Fibroblast of lung (primary cell): ENCODE measurements at regions not wholly inside any gene's neighbourhood (a gene's known extent, or its start where the extent isn't known, plus 50 kb on each side); places are given as distances from the start of the nearest gene placed in this dataset.

Experiments
- EZH2 ChIP-seq: IDR thresholded peaks from 2 replicates; pipeline ENCODE4 v1.5.1; 2012; ENCODE audit warnings: low read length, control low read depth, mild to moderate bottlenecking; ENCODE audit errors: missing control alignments
- TF ChIP-seq, protein P1 (sequence below), 2 donors: IDR thresholded peaks in 1 of 2; conservative IDR thresholded peaks in 1 of 2; 1 replicate in 1 of 2; 2 replicates in 1 of 2; pipeline ENCODE4 v1.5.1; 2011 to 2012; ENCODE audit warnings: low read length in 2 of 2, control low read depth in 1 of 2, inconsistent platforms in 1 of 2, low read depth in 1 of 2, mild to moderate bottlenecking in 1 of 2

DNA sequence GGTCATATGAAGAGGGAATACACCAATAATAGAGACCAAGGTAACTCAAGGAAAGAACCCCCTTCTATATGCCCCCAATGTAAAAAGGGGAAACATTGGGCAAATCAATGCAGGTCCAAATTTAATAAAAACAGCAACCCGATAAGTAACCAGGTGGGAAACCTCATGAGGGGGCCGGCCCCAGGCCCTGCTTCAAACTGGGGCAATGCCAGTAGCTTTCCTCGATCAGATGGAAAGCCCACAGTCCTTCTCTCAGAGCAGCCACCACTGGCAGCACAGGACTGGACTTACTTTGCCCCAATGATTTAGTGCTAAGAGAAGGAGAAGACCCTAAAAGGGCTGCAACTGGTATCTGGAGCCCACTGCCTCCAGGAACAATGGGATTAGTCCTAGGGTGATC, 65.6 kb upstream of the ASCC3 start:
- TF ChIP-seq, protein P1, sequence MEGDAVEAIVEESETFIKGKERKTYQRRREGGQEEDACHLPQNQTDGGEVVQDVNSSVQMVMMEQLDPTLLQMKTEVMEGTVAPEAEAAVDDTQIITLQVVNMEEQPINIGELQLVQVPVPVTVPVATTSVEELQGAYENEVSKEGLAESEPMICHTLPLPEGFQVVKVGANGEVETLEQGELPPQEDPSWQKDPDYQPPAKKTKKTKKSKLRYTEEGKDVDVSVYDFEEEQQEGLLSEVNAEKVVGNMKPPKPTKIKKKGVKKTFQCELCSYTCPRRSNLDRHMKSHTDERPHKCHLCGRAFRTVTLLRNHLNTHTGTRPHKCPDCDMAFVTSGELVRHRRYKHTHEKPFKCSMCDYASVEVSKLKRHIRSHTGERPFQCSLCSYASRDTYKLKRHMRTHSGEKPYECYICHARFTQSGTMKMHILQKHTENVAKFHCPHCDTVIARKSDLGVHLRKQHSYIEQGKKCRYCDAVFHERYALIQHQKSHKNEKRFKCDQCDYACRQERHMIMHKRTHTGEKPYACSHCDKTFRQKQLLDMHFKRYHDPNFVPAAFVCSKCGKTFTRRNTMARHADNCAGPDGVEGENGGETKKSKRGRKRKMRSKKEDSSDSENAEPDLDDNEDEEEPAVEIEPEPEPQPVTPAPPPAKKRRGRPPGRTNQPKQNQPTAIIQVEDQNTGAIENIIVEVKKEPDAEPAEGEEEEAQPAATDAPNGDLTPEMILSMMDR (conservative IDR thresholded peaks at IDR 0.05 in 1 of 2, IDR thresholded peaks at IDR 0.05 in 1 of 2; ENCODE audit: low read depth in 1 of 2, low read length in 2 of 2) = no peak
- no peak for TF ChIP-seq EZH2
